Right atrium auricular region (tissue), 2 donors: ENCODE measurements at regions not wholly inside any gene's neighbourhood (a gene's known extent, or its start where the extent isn't known, plus 50 kb on each side); places are given as distances from the start of the nearest gene placed in this dataset.

ENCODE experiments used
- DNase-seq: peaks from one replicate; pipeline ENCODE4 v3.0.0-alpha.2; 2019; ENCODE audit warnings: low spot score
- H3K27ac ChIP-seq, 2 donors: fragments of 200-600 bp; sonication (generic); 1 replicate in 1 of 2; 2 replicates in 1 of 2; pipeline ENCODE4 v1.5.1; 2016 to 2019
- H3K27me3 ChIP-seq, 2 donors: fragments of 200-600 bp; sonication (generic); one replicate each; pipeline versions ENCODE4 v1.5.1 to v1.6.0; 2017 to 2019
- H3K36me3 ChIP-seq: fragments of 200-600 bp; sonication (generic); one replicate; pipeline ENCODE4 v1.5.1; 2016
- H3K4me1 ChIP-seq, 2 donors: fragments of 200-600 bp; sonication (generic); one replicate each; pipeline versions ENCODE4 v1.5.1 to v1.6.0; 2017 to 2019
- H3K4me3 ChIP-seq, 2 donors: fragments of 200-600 bp; sonication (generic); 1 replicate in 1 of 2; 2 replicates in 1 of 2; pipeline ENCODE4 v1.5.1; 2017 to 2019; ENCODE audit warnings: mild to moderate bottlenecking in 1 of 2, moderate library complexity in 1 of 2
- H3K9me3 ChIP-seq, 2 donors: fragments of 200-600 bp; sonication (generic); one replicate each; pipeline ENCODE4 v1.5.1; 2019
- CTCF ChIP-seq, 2 donors: fragments of 200-600 bp; sonication (generic); IDR thresholded peaks; one replicate each; pipeline ENCODE4 v1.5.1; 2019; ENCODE audit warnings: antibody characterized with exemption in 2 of 2

DNA sequence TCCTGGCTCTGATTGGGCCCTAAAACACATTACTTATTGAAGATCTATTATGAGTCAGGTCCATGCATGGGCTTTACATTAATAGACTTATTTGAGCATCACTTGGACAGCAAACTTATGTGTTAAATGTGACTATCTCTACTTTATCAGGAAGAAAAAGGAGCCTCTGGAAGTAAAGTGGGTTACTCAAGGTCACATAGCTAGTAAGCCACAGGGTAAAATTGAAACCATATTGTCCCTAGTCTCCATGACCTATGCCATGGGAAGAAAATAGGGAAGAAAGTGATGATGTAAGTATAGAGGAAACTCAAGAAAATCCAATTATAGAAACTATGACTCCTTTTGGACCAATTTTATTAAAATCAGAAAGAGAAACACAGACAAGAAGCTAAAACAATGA, 555.3 kb downstream of the NUF2 start:
- no peak overlapping the region for H3K27ac ChIP-seq
- no peak for TF ChIP-seq CTCF (IDR thresholded peaks at IDR 0.05)

GRCh38 chr1:163885510-163885909, 563.8 kb downstream of the NUF2 start:
- DNase-seq = no peak
- no peak overlapping the region for H3K27ac ChIP-seq
- no peaks in the 10 kb centered on the region for H3K27me3 ChIP-seq
- no peak overlapping the region for H3K4me3 ChIP-seq
- no peaks in the 10 kb centered on the region for H3K9me3 ChIP-seq
- no peaks in the 10 kb centered on the region for H3K4me1 ChIP-seq
- no peaks in the 10 kb centered on the region for H3K36me3 ChIP-seq
- no peak for TF ChIP-seq CTCF (IDR thresholded peaks at IDR 0.05)

More for the DNA sequence above, 555.3 kb downstream of the NUF2 start:
- H3K9me3 ChIP-seq = no peaks in the 10 kb centered on the region
- H3K4me1 ChIP-seq = peaks cover 0 to 8% of the 10 kb centered on the region in 2 donors
- H3K4me3 ChIP-seq = no peak overlapping the region
- H3K36me3 ChIP-seq = no peaks in the 10 kb centered on the region
- no peaks in the 10 kb centered on the region for H3K27me3 ChIP-seq
- no peak for DNase-seq

DNA sequence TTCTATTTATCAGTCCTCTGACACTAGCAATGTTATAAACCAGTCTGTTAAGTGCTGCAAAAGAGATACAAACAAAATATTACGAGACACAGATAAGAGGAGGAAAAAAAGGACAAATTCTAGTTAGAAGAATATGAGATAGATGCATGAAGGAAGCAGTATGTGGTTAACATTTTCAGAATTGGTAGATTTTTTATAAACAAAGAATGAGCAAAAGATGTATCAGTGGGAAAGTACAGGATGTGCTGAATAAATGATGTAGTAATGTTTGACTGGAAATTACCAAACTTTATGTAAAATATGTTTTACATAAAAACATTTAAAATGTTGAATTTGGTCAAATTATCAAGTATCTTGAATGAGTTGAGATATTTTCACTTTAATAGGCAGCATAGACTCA, 574.2 kb downstream of the NUF2 start:
- H3K27ac ChIP-seq = no peak overlapping the region
- H3K27me3 ChIP-seq = no peaks in the 10 kb centered on the region
- no peaks in the 10 kb centered on the region for H3K36me3 ChIP-seq
- TF ChIP-seq CTCF (IDR thresholded peaks at IDR 0.05) = no peak
- no peaks in the 10 kb centered on the region for H3K4me1 ChIP-seq
- no peak for DNase-seq
- no peaks in the 10 kb centered on the region for H3K9me3 ChIP-seq
- no peak overlapping the region for H3K4me3 ChIP-seq

DNA sequence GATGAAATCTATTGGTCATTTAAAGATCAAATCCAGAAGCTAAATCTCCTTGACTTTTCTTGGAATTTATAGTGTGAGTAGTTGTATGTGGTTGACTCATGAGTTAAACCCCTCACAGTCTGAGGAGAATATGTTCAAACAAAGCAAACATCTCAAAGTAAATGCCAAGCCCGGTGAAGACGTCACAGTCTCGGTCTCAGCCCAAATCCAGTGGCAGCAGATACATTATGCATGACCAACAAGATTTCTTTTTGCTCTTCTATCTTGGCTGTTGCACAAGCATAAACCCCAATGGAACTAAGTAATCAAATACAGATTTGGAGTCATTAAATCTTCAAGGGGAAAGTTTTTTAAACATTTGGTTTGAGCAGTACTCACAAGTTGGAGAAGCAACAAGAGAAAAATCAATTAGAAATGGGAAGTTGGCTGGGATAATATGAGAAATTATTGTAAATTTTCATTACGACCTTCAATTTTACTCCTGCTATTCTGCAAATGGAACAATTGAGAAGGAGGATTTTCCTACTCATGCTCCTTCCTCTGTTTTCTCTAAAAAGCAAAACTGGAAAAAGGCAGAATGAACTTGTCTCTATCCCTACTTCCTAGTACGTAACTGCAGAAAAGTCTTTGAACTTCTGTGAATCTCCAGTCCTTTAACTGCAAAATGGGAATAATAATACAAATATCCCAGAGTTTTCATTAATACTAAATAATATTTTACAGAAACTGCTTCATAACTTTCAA, 575.8 kb downstream of the NUF2 start:
- H3K27ac ChIP-seq = peak overlapping the region in 1 of 2 donors; percentile 24
- no peaks in the 10 kb centered on the region for H3K27me3 ChIP-seq
- no peaks in the 10 kb centered on the region for H3K4me1 ChIP-seq
- H3K9me3 ChIP-seq = peaks cover 0 to 9% of the 10 kb centered on the region in 2 donors
- H3K36me3 ChIP-seq = no peaks in the 10 kb centered on the region
- TF ChIP-seq CTCF (IDR thresholded peaks at IDR 0.05) = no peak
- peak; percentile 78 for DNase-seq
- H3K4me3 ChIP-seq = no peak overlapping the region

DNA sequence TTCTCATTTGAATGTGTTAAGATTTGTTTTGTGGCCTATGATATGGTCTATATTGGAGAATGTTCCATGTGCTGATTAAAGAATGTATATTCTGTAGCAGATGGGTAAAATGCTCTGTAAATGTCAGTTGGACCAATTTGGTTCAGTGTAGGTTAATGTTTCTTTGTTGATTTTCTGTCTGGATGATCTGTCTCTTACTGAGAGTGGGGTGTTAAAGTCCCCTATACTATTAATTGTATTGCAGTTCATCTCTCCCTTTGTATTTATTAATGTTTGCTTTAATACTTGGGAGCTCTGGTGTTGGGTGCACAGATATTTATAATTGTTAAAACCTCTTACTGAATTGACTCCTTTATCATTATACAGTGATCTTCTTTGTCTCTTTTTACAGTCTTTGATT, 584.5 kb downstream of the NUF2 start:
- no peak overlapping the region for H3K4me3 ChIP-seq
- no peak for DNase-seq
- no peak for TF ChIP-seq CTCF (IDR thresholded peaks at IDR 0.05)
- H3K36me3 ChIP-seq = no peaks in the 10 kb centered on the region
- H3K27ac ChIP-seq = no peak overlapping the region
- H3K9me3 ChIP-seq = peaks cover 0 to 17% of the 10 kb centered on the region in 2 donors
- no peaks in the 10 kb centered on the region for H3K4me1 ChIP-seq
- H3K27me3 ChIP-seq = no peaks in the 10 kb centered on the region
